ENCODE measurements at regions not wholly inside any gene's neighbourhood (a gene's known extent, or its start where the extent isn't known, plus 50 kb on each side); places are given as distances from the start of the nearest gene placed in this dataset.

DNA sequence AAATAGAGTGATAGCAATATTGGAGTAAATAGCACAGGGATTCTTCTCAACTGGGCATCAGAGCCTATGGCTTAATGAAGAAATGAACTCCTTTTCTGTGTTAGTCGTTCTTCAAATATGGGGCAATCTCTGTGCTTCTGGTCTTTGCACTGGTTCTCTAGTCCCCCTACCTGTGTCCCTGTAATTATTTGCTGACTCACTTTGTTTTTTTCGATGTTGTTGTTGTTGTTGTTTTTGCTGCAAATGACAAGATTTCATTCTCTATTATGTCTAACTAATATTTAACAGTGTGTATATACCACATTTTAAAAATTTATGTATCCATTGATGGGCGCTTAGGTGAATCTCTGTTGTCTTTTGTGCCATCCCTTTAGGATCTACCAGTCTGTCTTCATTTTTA is 2137.8 kb upstream of the TENM3 start:
- TF ChIP-seq, protein P1, sequence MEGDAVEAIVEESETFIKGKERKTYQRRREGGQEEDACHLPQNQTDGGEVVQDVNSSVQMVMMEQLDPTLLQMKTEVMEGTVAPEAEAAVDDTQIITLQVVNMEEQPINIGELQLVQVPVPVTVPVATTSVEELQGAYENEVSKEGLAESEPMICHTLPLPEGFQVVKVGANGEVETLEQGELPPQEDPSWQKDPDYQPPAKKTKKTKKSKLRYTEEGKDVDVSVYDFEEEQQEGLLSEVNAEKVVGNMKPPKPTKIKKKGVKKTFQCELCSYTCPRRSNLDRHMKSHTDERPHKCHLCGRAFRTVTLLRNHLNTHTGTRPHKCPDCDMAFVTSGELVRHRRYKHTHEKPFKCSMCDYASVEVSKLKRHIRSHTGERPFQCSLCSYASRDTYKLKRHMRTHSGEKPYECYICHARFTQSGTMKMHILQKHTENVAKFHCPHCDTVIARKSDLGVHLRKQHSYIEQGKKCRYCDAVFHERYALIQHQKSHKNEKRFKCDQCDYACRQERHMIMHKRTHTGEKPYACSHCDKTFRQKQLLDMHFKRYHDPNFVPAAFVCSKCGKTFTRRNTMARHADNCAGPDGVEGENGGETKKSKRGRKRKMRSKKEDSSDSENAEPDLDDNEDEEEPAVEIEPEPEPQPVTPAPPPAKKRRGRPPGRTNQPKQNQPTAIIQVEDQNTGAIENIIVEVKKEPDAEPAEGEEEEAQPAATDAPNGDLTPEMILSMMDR (conservative IDR thresholded peaks at IDR 0.05): no peak
- TF ChIP-seq ZFX (IDR thresholded peaks at IDR 0.05): no peak

Data from C4-2B (cell line).